Endothelial cell of umbilical vein (primary cell): ENCODE measurements at regions not wholly inside any gene's neighbourhood (a gene's known extent, or its start where the extent isn't known, plus 50 kb on each side); places are given as distances from the start of the nearest gene placed in this dataset.

Experiments used
- BruUV-seq: library from RNA; stranded (reverse); fragments of 400-500 nt; replicated peaks from 2 replicates; lab custom pipeline; 2021; lab: Mats Ljungman, UMichigan
- CTCF ChIA-PET: fragments of 300-600, 350-600 bp; sonication (Branson Sonifier 250); formaldehyde crosslinking; loops from one replicate; lab custom pipeline; 2021; ENCODE audit warnings: antibody characterized with exemption, inconsistent platforms; lab: Charles Lee
- POLR2A ChIA-PET: fragments of 300-600, 350-600 bp; sonication (Branson Sonifier 250); formaldehyde crosslinking; loops from one replicate; lab custom pipeline; 2021; ENCODE audit warnings: antibody characterized with exemption, inconsistent platforms; lab: Charles Lee
- DNase-seq: peaks from one replicate; pipeline ENCODE4 v3.0.0-alpha.2; 2011; ENCODE audit warnings: low read depth, low spot score
- FAIRE-seq: peaks from 2 replicates; lab custom pipeline; 2011; peaks lifted over from hg19 to GRCh38; lab: Jason Lieb, UNC
- H2AFZ ChIP-seq: 2 replicates; pipeline ENCODE4 v1.6.0; 2012; ENCODE audit warnings: low read depth, low read length, control low read depth, inconsistent platforms
- H3K27ac ChIP-seq: 2 replicates; pipeline ENCODE4 v1.5.1; 2011; ENCODE audit warnings: low read depth, mild to moderate bottlenecking, control low read depth, low read length, moderate library complexity; ENCODE audit not compliant: insufficient read depth
- H3K27me3 ChIP-seq, 2 experiments: 2 replicates each; pipeline versions ENCODE4 v1.6.0 to v1.6.1; 2011; ENCODE audit warnings: low read length in 2 of 2, mixed read lengths in 1 of 2; ENCODE audit not compliant: control insufficient read depth in 2 of 2, insufficient read depth in 2 of 2
- H3K36me3 ChIP-seq, 2 experiments: 2 replicates in 1 of 2; 3 replicates in 1 of 2; pipeline ENCODE4 v1.5.1; 2011; ENCODE audit warnings: low read length in 2 of 2, mild to moderate bottlenecking in 1 of 2, moderate library complexity in 1 of 2; ENCODE audit not compliant: control insufficient read depth in 2 of 2, insufficient read depth in 2 of 2; ENCODE audit errors: extremely low read depth in 1 of 2
- H3K4me1 ChIP-seq: 3 replicates; pipeline ENCODE4 v1.5.1; 2011; ENCODE audit warnings: mild to moderate bottlenecking, low read length; ENCODE audit not compliant: control insufficient read depth, insufficient read depth; ENCODE audit errors: extremely low read depth
- H3K4me2 ChIP-seq: 2 replicates; pipeline ENCODE4 v1.6.1; 2011; ENCODE audit warnings: low read length, control low read depth, mixed read lengths; ENCODE audit not compliant: insufficient read depth
- H3K4me3 ChIP-seq, 3 experiments: fragments of 200-600 bp in 1 of 3; sonication (generic), shearing (Covaris generic) in 1 of 3; replicated peaks in 1 of 3; 2 replicates each; pipeline ENCODE4 v1.5.1; 2011 to 2016; ENCODE audit warnings: control low read depth in 3 of 3, low read length in 3 of 3, mild to moderate bottlenecking in 2 of 3, inconsistent platforms in 1 of 3, low read depth in 1 of 3, moderate library complexity in 1 of 3; ENCODE audit not compliant: insufficient read depth in 1 of 3
- H3K79me2 ChIP-seq: 2 replicates; pipeline ENCODE4 v1.6.0; 2012; ENCODE audit warnings: low read length, inconsistent platforms; ENCODE audit not compliant: control insufficient read depth, insufficient read depth
- H3K9ac ChIP-seq: replicated peaks from 2 replicates; pipeline ENCODE3; 2011; ENCODE audit warnings: low read length, control low read depth; ENCODE audit not compliant: insufficient read depth; ENCODE audit errors: extremely low read depth
- H3K9me1 ChIP-seq: replicated peaks from 3 replicates; pipeline ENCODE4 v1.6.0; 2011; ENCODE audit warnings: mild to moderate bottlenecking, low read length; ENCODE audit not compliant: control insufficient read depth, insufficient read depth; ENCODE audit errors: extremely low read depth
- H3K9me3 ChIP-seq: replicated peaks from 2 replicates; pipeline ENCODE4 v1.5.1; 2012; ENCODE audit warnings: low read length, inconsistent platforms; ENCODE audit not compliant: control insufficient read depth, insufficient read depth
- H4K20me1 ChIP-seq: replicated peaks from 2 replicates; pipeline ENCODE3; 2011; ENCODE audit warnings: mild to moderate bottlenecking, low read length; ENCODE audit not compliant: control insufficient read depth, insufficient read depth; ENCODE audit errors: extremely low read depth
- EZH2 ChIP-seq: IDR thresholded peaks from 2 replicates; pipeline ENCODE4 v1.6.1; 2012; ENCODE audit warnings: borderline replicate concordance, low read depth, mild to moderate bottlenecking, moderate library complexity, low read length, inconsistent platforms; ENCODE audit not compliant: severe bottlenecking
- FOS ChIP-seq: IDR thresholded peaks from 2 replicates; pipeline ENCODE4 v1.6.1; 2011; ENCODE audit warnings: mild to moderate bottlenecking, low read length, moderate library complexity, borderline replicate concordance; ENCODE audit not compliant: insufficient read depth
- GATA2 ChIP-seq: IDR thresholded peaks from 2 replicates; pipeline ENCODE4 v1.7.0; 2011; ENCODE audit warnings: low read depth, mild to moderate bottlenecking, moderate library complexity, mixed read lengths, low read length; ENCODE audit not compliant: insufficient read length, insufficient read depth
- JUN ChIP-seq: IDR thresholded peaks from 2 replicates; pipeline ENCODE4 v1.6.1; 2011; ENCODE audit warnings: borderline replicate concordance, low read depth; ENCODE audit not compliant: insufficient read length, insufficient read depth
- MYC ChIP-seq: IDR thresholded peaks from one replicate; pipeline ENCODE4 v1.6.1; 2011; ENCODE audit warnings: mild to moderate bottlenecking, low read depth, low read length
- POLR2A ChIP-seq: IDR thresholded peaks from 2 replicates; pipeline ENCODE4 v1.6.1; 2012; ENCODE audit warnings: low read depth, mild to moderate bottlenecking, control low read depth, low read length
- POLR2AphosphoS5 ChIP-seq: IDR thresholded peaks from 2 replicates; pipeline ENCODE4 v1.6.1; 2012; ENCODE audit warnings: low read depth, mild to moderate bottlenecking, control low read depth, low read length, moderate library complexity; ENCODE audit not compliant: insufficient read depth
- dilution Hi-C: fragments of 300-500 bp; cut with MboI; formaldehyde crosslinking; loops from one replicate; pipeline ENCODE4 v1.15.0; 2019; ENCODE audit warnings: low sequenced_read_pairs; ENCODE audit not compliant: extremely low pct_ligation_motif_present
- intact Hi-C: fragments of 100-400 bp; cut with micrococcal nuclease; formaldehyde crosslinking; loops from one replicate; pipeline ENCODE4 v1.10.0; 2022
- TF ChIP-seq, protein P1 (sequence below): IDR thresholded peaks from 2 replicates; pipeline ENCODE4 v1.6.1; 2011; ENCODE audit not compliant: insufficient read depth, insufficient read length
- TF ChIP-seq, protein P2 (sequence below), 2 donors: IDR thresholded peaks; 1 replicate in 1 of 2; 2 replicates in 1 of 2; pipeline ENCODE4 v1.5.1; 2011; ENCODE audit warnings: low read length in 2 of 2, mild to moderate bottlenecking in 2 of 2, moderate library complexity in 2 of 2, control low read depth in 1 of 2, inconsistent platforms in 1 of 2, low read depth in 1 of 2; ENCODE audit not compliant: insufficient read depth in 1 of 2; ENCODE audit errors: extremely low read depth in 1 of 2

DNA sequence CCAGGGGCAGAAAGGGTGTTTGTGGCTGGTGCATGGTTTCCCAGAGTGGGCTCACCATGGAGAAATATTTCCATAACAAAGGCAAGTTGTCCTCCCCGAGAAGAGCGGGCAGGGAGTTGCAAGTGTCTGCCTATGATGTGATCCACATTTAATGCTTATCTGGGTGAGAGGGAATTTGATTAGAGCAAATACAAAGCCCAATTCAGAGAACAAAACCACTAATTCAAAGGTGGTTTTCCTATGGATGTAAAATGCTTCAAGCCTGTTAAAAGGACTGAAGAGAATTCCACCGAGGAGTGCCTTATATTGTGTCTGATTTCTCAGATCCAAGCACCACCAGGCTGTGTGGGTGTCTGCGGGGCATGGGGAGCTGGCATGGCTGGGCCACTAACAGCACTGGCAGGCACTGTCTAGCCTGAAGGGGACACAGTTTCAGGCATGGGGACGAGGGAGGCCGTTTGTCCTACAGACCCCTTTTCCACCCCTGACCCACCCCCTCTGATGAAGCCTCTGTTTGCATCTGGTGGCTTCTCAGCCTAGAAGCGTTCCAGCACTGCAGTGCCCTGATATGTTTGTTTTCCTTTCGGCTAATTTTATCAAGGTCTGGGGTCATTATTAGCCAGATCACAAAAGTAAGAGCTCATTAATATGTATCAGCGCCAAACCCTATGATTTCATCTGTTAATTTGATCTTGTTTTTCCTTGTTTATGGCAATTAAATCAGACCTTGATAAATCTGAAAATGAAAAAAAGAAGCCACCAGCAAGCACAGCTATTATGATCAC is 357.3 kb downstream of the HRH4 start:
- no peak overlapping the region for H2AFZ ChIP-seq
- intact Hi-C loops (no loop called here), dilution Hi-C loops (no loop called here)
- no TSS peak for BruUV-seq
- FAIRE-seq (peak; percentile 18), DNase-seq (no peak)
- H3K4me3 ChIP-seq, result no peak overlapping the region
- no peak overlapping the region for H3K27ac ChIP-seq
- no peak for TF ChIP-seq JUN
- TF ChIP-seq, protein P1, sequence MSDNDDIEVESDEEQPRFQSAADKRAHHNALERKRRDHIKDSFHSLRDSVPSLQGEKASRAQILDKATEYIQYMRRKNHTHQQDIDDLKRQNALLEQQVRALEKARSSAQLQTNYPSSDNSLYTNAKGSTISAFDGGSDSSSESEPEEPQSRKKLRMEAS, result no peak
- H3K9me1 ChIP-seq, result no peaks in the 10 kb centered on the region
- H3K79me2 ChIP-seq, result no peaks in the 10 kb centered on the region
- H3K27me3 ChIP-seq, result no peaks in the 10 kb centered on the region
- H3K36me3 ChIP-seq, result no peaks in the 10 kb centered on the region
- no peaks in the 10 kb centered on the region for H4K20me1 ChIP-seq
- ChIA-PET POLR2A (no interaction called here), CTCF (interaction anchor here (0.5 to 1.8 kb wide), 7 partner anchors 9 to 1520 kb away, joined by 3 to 11 read pairs (median 3); no protein-coding TSS in a partner anchor)
- no peak overlapping the region for H3K9ac ChIP-seq
- no peak overlapping the region for H3K4me2 ChIP-seq
- H3K9me3 ChIP-seq, result no peaks in the 10 kb centered on the region
- peaks cover 10% of the 10 kb centered on the region for H3K4me1 ChIP-seq

DNA sequence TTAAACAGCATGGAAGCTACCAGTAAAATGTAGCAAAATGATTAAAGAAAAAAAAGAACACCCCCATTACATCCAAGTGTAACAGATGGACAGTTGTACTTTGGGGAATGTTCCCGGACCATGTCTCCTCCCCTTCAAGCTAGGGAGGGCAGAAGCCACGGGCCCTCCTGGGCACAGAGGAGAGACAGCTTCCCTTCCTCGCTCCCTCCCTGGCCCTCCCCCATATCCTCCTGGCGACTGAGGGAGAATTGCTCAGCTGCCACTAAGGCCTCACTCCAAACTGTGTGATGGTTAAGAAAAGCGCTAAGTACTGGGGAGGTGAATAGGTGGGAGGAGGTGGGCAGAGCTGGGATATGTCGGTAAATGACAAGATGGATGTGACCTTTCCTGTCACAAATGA is 358.0 kb downstream of the HRH4 start:
- TF ChIP-seq, protein P2, sequence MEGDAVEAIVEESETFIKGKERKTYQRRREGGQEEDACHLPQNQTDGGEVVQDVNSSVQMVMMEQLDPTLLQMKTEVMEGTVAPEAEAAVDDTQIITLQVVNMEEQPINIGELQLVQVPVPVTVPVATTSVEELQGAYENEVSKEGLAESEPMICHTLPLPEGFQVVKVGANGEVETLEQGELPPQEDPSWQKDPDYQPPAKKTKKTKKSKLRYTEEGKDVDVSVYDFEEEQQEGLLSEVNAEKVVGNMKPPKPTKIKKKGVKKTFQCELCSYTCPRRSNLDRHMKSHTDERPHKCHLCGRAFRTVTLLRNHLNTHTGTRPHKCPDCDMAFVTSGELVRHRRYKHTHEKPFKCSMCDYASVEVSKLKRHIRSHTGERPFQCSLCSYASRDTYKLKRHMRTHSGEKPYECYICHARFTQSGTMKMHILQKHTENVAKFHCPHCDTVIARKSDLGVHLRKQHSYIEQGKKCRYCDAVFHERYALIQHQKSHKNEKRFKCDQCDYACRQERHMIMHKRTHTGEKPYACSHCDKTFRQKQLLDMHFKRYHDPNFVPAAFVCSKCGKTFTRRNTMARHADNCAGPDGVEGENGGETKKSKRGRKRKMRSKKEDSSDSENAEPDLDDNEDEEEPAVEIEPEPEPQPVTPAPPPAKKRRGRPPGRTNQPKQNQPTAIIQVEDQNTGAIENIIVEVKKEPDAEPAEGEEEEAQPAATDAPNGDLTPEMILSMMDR (IDR thresholded peaks at IDR 0.05; ENCODE audit: extremely low read depth in 1 of 2, insufficient read depth in 1 of 2, low read depth in 1 of 2, low read length in 2 of 2), result no peak
- TF ChIP-seq JUN, result no peak
- TF ChIP-seq, protein P1, result no peak
- no peak for TF ChIP-seq MYC
- TF ChIP-seq EZH2, result no peak
- no peak for TF ChIP-seq POLR2A
- no peak for TF ChIP-seq POLR2AphosphoS5
- TF ChIP-seq GATA2, result no peak
- no peak for TF ChIP-seq FOS
- FAIRE-seq, result no peak

More for the DNA sequence above, 358.0 kb downstream of the HRH4 start:
- Histone ChIP-seq H3K9ac (no peak overlapping the region), H3K9me1 (no peaks in the 10 kb centered on the region), H3K4me2 (no peak overlapping the region), H3K9me3 (no peaks in the 10 kb centered on the region), H2AFZ (no peak overlapping the region), H3K36me3 (no peaks in the 10 kb centered on the region), H3K27me3 (no peaks in the 10 kb centered on the region), H3K4me3 (no peak overlapping the region), H4K20me1 (no peaks in the 10 kb centered on the region), H3K4me1 (peaks cover 10% of the 10 kb centered on the region), H3K27ac (no peak overlapping the region), H3K79me2 (no peaks in the 10 kb centered on the region)
- dilution Hi-C loops (no loop called here), intact Hi-C loops (no loop called here)
- POLR2A ChIA-PET, result no interaction called here
- CTCF ChIA-PET, result interaction anchor here (0.7 to 1.8 kb wide), 6 partner anchors 8 to 157 kb away, joined by 3 to 11 read pairs (median 4); no protein-coding TSS in a partner anchor
- DNase-seq, result no peak
- BruUV-seq, result no TSS peak
